H9 (cell line): ENCODE measurements at regions not wholly inside any gene's neighbourhood (a gene's known extent, or its start where the extent isn't known, plus 50 kb on each side); places are given as distances from the start of the nearest gene placed in this dataset.

ENCODE experiments used
- DNase-seq: peaks from one replicate; pipeline ENCODE4 v3.0.0-alpha.2; 2017
- H2AFZ ChIP-seq: one replicate; pipeline ENCODE4 v1.6.1; 2013; ENCODE audit warnings: mild to moderate bottlenecking, low read length, control low read depth, moderate library complexity
- H2AK5ac ChIP-seq: 2 replicates; pipeline ENCODE4 v1.6.1; 2013; ENCODE audit warnings: low read length, control low read depth, mixed read lengths; ENCODE audit not compliant: insufficient read length
- H2BK120ac ChIP-seq: one replicate; pipeline ENCODE4 v1.6.1; 2013; ENCODE audit warnings: low read depth, mild to moderate bottlenecking, low read length, control low read depth, inconsistent platforms; ENCODE audit not compliant: poor library complexity, severe bottlenecking
- H2BK12ac ChIP-seq: 2 replicates; pipeline ENCODE4 v1.6.1; 2013; ENCODE audit warnings: low read length, control low read depth, mixed read lengths, low read depth; ENCODE audit not compliant: insufficient read length
- H2BK15ac ChIP-seq: 2 replicates; pipeline ENCODE4 v1.6.1; 2013; ENCODE audit warnings: low read depth, low read length, control low read depth
- H2BK20ac ChIP-seq: one replicate; pipeline ENCODE4 v1.6.1; 2013; ENCODE audit warnings: low read depth, mild to moderate bottlenecking, low read length, control low read depth, inconsistent platforms; ENCODE audit not compliant: poor library complexity, severe bottlenecking
- H2BK5ac ChIP-seq: 2 replicates; pipeline ENCODE4 v1.6.1; 2013; ENCODE audit warnings: low read length, control low read depth, mixed read lengths; ENCODE audit not compliant: insufficient read length
- H3K14ac ChIP-seq: 2 replicates; pipeline ENCODE4 v1.6.1; 2013; ENCODE audit warnings: low read length, control low read depth; ENCODE audit not compliant: insufficient read depth
- H3K18ac ChIP-seq: 2 replicates; pipeline ENCODE4 v1.6.1; 2013; ENCODE audit warnings: low read depth, mild to moderate bottlenecking, mixed read lengths, low read length, control low read depth; ENCODE audit not compliant: insufficient read length
- H3K23ac ChIP-seq: 2 replicates; pipeline ENCODE4 v1.6.1; 2013; ENCODE audit warnings: low read length, control low read depth, mixed read lengths, low read depth; ENCODE audit not compliant: insufficient read length
- H3K23me2 ChIP-seq: 2 replicates; pipeline ENCODE4 v1.6.1; 2013; ENCODE audit warnings: low read depth, mild to moderate bottlenecking, mixed read lengths, low read length, control low read depth; ENCODE audit not compliant: insufficient read length, poor library complexity, severe bottlenecking
- H3K27ac ChIP-seq: 2 replicates; pipeline ENCODE4 v1.5.1; 2013; ENCODE audit warnings: low read length, control low read depth, mixed read lengths, low read depth; ENCODE audit not compliant: insufficient read length
- H3K27me3 ChIP-seq: 2 replicates; pipeline ENCODE4 v1.6.1; 2013; ENCODE audit warnings: low read length, control low read depth, inconsistent platforms; ENCODE audit not compliant: insufficient read depth
- H3K4ac ChIP-seq: 2 replicates; pipeline ENCODE4 v1.6.1; 2013; ENCODE audit warnings: low read depth, mild to moderate bottlenecking, control low read depth, inconsistent platforms, low read length, moderate library complexity
- H3K4me1 ChIP-seq: 2 replicates; pipeline ENCODE4 v1.6.1; 2013; ENCODE audit warnings: low read length, control low read depth, inconsistent platforms; ENCODE audit not compliant: insufficient read depth
- H3K4me2 ChIP-seq: 2 replicates; pipeline ENCODE4 v1.6.1; 2013; ENCODE audit warnings: low read length, control low read depth, mixed read lengths; ENCODE audit not compliant: insufficient read length, insufficient read depth
- H3K56ac ChIP-seq: 2 replicates; pipeline ENCODE4 v1.6.1; 2013; ENCODE audit warnings: low read depth, mild to moderate bottlenecking, mixed read lengths, low read length, control low read depth; ENCODE audit not compliant: insufficient read length
- H3K79me1 ChIP-seq: 2 replicates; pipeline ENCODE4 v1.6.1; 2013; ENCODE audit warnings: low read depth, mild to moderate bottlenecking, moderate library complexity, low read length, control low read depth, inconsistent platforms; ENCODE audit not compliant: insufficient read depth, poor library complexity, severe bottlenecking
- H3K79me2 ChIP-seq: 2 replicates; pipeline ENCODE4 v1.6.1; 2013; ENCODE audit warnings: low read length, control low read depth, inconsistent platforms; ENCODE audit not compliant: insufficient read depth
- H3K9ac ChIP-seq: 2 replicates; pipeline ENCODE4 v1.6.1; 2013; ENCODE audit warnings: low read length, control low read depth, mixed read lengths; ENCODE audit not compliant: insufficient read length; ENCODE audit errors: extremely low read depth
- H3K9me3 ChIP-seq: one replicate; pipeline ENCODE4 v1.6.1; 2013; ENCODE audit warnings: low read depth, low read length, inconsistent platforms; ENCODE audit not compliant: control insufficient read depth
- H3T11ph ChIP-seq: one replicate; pipeline ENCODE4 v1.6.1; 2013; ENCODE audit warnings: mild to moderate bottlenecking, low read length, control low read depth, inconsistent platforms
- H4K20me1 ChIP-seq: one replicate; pipeline ENCODE4 v1.6.1; 2013; ENCODE audit not compliant: control insufficient read depth, insufficient read length, insufficient read depth
- H4K5ac ChIP-seq: 2 replicates; pipeline ENCODE4 v1.6.1; 2013; ENCODE audit warnings: low read depth, mild to moderate bottlenecking, mixed read lengths, low read length, control low read depth; ENCODE audit not compliant: insufficient read length
- H4K8ac ChIP-seq: replicated peaks from 2 replicates; pipeline ENCODE4 v1.6.1; 2013; ENCODE audit warnings: low read length, control low read depth, mixed read lengths, low read depth; ENCODE audit not compliant: insufficient read length
- H4K91ac ChIP-seq: 2 replicates; pipeline ENCODE4 v1.6.1; 2013; ENCODE audit warnings: low read depth, mild to moderate bottlenecking, moderate library complexity, mixed read lengths, low read length, control low read depth; ENCODE audit not compliant: insufficient read length
- H3K27ac Mint-ChIP-seq, 3 experiments: 2 replicates in 2 of 3; 3 replicates in 1 of 3; pipeline ENCODE4 v1.8.0; 2020 to 2021; ENCODE audit warnings: mixed read lengths in 3 of 3, mild to moderate bottlenecking in 1 of 3, moderate library complexity in 1 of 3
- H3K27me3 Mint-ChIP-seq: 2 replicates; pipeline ENCODE4 v1.8.0; 2021; ENCODE audit warnings: low read depth, mild to moderate bottlenecking, moderate library complexity, mixed read lengths
- H3K36me3 Mint-ChIP-seq, 3 experiments: 2 replicates in 2 of 3; 3 replicates in 1 of 3; pipeline ENCODE4 v1.8.0; 2020 to 2021; ENCODE audit warnings: low read depth in 3 of 3, mixed read lengths in 3 of 3; ENCODE audit not compliant: insufficient read depth in 1 of 3
- H3K4me1 Mint-ChIP-seq, 2 experiments: 2 replicates each; pipeline ENCODE4 v1.8.0; 2020; ENCODE audit warnings: mixed read lengths in 2 of 2
- H3K4me3 Mint-ChIP-seq, 2 experiments: 2 replicates in 1 of 2; 3 replicates in 1 of 2; pipeline ENCODE4 v1.8.0; 2020 to 2021; ENCODE audit warnings: mild to moderate bottlenecking in 2 of 2, mixed read lengths in 2 of 2, moderate library complexity in 1 of 2
- H3K9me3 Mint-ChIP-seq, 2 experiments: 2 replicates in 1 of 2; 3 replicates in 1 of 2; pipeline ENCODE4 v1.8.0; 2020; ENCODE audit warnings: mild to moderate bottlenecking in 2 of 2, mixed read lengths in 2 of 2, moderate library complexity in 1 of 2
- WGBS: extraction: QIAGEN DNeasy Blood & Tissue Kit; methylation state at CpG from one replicate; pipeline ENCODE4 v1.1.7; 2013; ENCODE audit warnings: missing lambda C conversion rate, low lambda C conversion rate, mixed read lengths; ENCODE audit not compliant: insufficient read length; ENCODE audit errors: extremely low coverage; 5-methylcytosine and 5-hydroxymethylcytosine counted together
- TF ChIP-seq, protein P1 (sequence below): fragments of 200-600 bp; sonication (generic); conservative IDR thresholded peaks from 3 replicates; pipeline ENCODE4 v1.8.0; 2021; ENCODE audit warnings: antibody characterized with exemption, mild to moderate bottlenecking

DNA sequence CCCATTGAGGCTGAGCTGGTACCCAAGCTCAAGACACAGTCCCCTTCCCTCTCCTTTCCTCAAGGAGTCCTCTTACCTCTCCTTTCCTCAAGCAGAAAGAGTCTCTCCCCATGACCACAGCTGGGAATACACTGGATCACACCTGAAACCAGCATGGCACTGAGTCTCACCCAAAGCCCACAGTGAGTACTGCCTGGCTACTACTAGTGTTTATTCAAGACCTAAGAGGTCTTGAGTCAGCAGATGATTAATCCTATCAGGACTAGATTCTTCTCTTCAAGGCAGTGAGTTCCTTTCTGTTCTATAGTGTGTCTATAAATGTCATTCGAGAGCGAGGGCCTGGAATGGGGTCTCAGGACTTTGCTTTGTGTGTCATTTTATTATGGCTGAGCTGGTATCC is 111.4 kb downstream of the METTL4 start:
- Mint-ChIP-seq H3K36me3 (peaks cover 0 to 4% (median 0%) of the 10 kb centered on the region in 3 experiments; a peak in 1 of 7 replicates), H3K4me3 (no peak overlapping the region), H3K9me3 (peaks cover 0 to 8% of the 10 kb centered on the region in 2 experiments; a peak in 3 of 5 replicates), H3K4me1 (no peaks in the 10 kb centered on the region), H3K27me3 (no peaks in the 10 kb centered on the region), H3K27ac (no peak overlapping the region)
- no peaks in the 10 kb centered on the region for H3K27me3 ChIP-seq
- no peak overlapping the region for H2BK20ac ChIP-seq
- no peak overlapping the region for H3K23ac ChIP-seq
- H2BK120ac ChIP-seq: no peak overlapping the region
- TF ChIP-seq, protein P1, sequence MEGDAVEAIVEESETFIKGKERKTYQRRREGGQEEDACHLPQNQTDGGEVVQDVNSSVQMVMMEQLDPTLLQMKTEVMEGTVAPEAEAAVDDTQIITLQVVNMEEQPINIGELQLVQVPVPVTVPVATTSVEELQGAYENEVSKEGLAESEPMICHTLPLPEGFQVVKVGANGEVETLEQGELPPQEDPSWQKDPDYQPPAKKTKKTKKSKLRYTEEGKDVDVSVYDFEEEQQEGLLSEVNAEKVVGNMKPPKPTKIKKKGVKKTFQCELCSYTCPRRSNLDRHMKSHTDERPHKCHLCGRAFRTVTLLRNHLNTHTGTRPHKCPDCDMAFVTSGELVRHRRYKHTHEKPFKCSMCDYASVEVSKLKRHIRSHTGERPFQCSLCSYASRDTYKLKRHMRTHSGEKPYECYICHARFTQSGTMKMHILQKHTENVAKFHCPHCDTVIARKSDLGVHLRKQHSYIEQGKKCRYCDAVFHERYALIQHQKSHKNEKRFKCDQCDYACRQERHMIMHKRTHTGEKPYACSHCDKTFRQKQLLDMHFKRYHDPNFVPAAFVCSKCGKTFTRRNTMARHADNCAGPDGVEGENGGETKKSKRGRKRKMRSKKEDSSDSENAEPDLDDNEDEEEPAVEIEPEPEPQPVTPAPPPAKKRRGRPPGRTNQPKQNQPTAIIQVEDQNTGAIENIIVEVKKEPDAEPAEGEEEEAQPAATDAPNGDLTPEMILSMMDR: no peak
- no peak overlapping the region for H3K27ac ChIP-seq
- H2BK15ac ChIP-seq: no peak overlapping the region
- no peaks in the 10 kb centered on the region for H3K79me2 ChIP-seq
- H4K20me1 ChIP-seq: no peaks in the 10 kb centered on the region
- no peak overlapping the region for H3K9ac ChIP-seq
- H3K79me1 ChIP-seq: no peaks in the 10 kb centered on the region
- no peak overlapping the region for H3K4ac ChIP-seq
- no peak overlapping the region for H3K18ac ChIP-seq
- no peaks in the 10 kb centered on the region for H3K23me2 ChIP-seq
- no peaks in the 10 kb centered on the region for H3K9me3 ChIP-seq
- H2BK5ac ChIP-seq: no peak overlapping the region
- H2AK5ac ChIP-seq: no peak overlapping the region
- no CpG with 5 or more reads among the region's 2 CpGs for WGBS
- no peak for DNase-seq
- no peak overlapping the region for H3K14ac ChIP-seq
- H4K91ac ChIP-seq: no peak overlapping the region
- no peaks in the 10 kb centered on the region for H3K4me1 ChIP-seq
- H4K8ac ChIP-seq: no peak overlapping the region
- H2BK12ac ChIP-seq: no peak overlapping the region
- H3K56ac ChIP-seq: no peak overlapping the region
- H4K5ac ChIP-seq: no peak overlapping the region
- H2AFZ ChIP-seq: no peak overlapping the region
- H3K4me2 ChIP-seq: no peak overlapping the region
- H3T11ph ChIP-seq: no peak overlapping the region
